Kidney epithelial cell (primary cell): ENCODE measurements at regions not wholly inside any gene's neighbourhood (a gene's known extent, or its start where the extent isn't known, plus 50 kb on each side); places are given as distances from the start of the nearest gene placed in this dataset.
A peak's percentile ranks its signal among the peaks of the same experiment; 100 is the strongest.

Experiments
- DNase-seq: peaks from one replicate; pipeline ENCODE4 v3.0.0-alpha.2; 2010; ENCODE audit warnings: low read depth
- H3K27me3 ChIP-seq: 2 replicates; pipeline ENCODE4 v1.6.0; 2011; ENCODE audit warnings: low read length; ENCODE audit not compliant: control insufficient read depth, insufficient read depth
- H3K36me3 ChIP-seq: 2 replicates; pipeline ENCODE4 v1.5.1; 2011; ENCODE audit warnings: low read length; ENCODE audit not compliant: control insufficient read depth, insufficient read depth
- H3K4me3 ChIP-seq: 2 replicates; pipeline ENCODE4 v1.5.1; 2011; ENCODE audit warnings: low read depth, mild to moderate bottlenecking, control low read depth, low read length
- TF ChIP-seq, protein P1 (sequence below): IDR thresholded peaks from 2 replicates; pipeline ENCODE4 v1.5.1; 2011; ENCODE audit warnings: mild to moderate bottlenecking, moderate library complexity, low read length, control low read depth, inconsistent platforms; ENCODE audit not compliant: insufficient read depth, poor library complexity, severe bottlenecking

DNA sequence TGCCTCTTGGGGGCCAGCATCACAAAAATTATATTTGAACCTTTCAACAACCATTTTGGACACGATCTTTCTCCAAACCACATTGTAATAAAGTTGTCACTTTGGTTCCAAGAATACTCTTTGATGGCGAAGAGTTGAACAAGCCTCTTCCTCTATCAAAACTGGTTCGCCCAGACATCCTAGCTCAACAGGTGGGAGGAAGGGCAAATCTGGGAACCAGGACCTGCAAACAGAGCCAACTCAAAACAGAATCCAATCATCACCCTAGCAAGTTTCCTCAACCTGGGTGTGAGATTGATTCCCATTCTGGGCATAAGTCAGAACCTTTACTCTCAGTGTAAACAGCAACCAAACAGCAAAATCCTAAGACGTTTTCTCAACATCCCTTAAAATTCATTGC is 141.2 kb upstream of the RREB1 start:
- no peaks in the 10 kb centered on the region for H3K36me3 ChIP-seq
- H3K4me3 ChIP-seq: no peak overlapping the region
- TF ChIP-seq, protein P1, sequence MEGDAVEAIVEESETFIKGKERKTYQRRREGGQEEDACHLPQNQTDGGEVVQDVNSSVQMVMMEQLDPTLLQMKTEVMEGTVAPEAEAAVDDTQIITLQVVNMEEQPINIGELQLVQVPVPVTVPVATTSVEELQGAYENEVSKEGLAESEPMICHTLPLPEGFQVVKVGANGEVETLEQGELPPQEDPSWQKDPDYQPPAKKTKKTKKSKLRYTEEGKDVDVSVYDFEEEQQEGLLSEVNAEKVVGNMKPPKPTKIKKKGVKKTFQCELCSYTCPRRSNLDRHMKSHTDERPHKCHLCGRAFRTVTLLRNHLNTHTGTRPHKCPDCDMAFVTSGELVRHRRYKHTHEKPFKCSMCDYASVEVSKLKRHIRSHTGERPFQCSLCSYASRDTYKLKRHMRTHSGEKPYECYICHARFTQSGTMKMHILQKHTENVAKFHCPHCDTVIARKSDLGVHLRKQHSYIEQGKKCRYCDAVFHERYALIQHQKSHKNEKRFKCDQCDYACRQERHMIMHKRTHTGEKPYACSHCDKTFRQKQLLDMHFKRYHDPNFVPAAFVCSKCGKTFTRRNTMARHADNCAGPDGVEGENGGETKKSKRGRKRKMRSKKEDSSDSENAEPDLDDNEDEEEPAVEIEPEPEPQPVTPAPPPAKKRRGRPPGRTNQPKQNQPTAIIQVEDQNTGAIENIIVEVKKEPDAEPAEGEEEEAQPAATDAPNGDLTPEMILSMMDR: no peak
- no peak for DNase-seq
- H3K27me3 ChIP-seq: no peaks in the 10 kb centered on the region

DNA sequence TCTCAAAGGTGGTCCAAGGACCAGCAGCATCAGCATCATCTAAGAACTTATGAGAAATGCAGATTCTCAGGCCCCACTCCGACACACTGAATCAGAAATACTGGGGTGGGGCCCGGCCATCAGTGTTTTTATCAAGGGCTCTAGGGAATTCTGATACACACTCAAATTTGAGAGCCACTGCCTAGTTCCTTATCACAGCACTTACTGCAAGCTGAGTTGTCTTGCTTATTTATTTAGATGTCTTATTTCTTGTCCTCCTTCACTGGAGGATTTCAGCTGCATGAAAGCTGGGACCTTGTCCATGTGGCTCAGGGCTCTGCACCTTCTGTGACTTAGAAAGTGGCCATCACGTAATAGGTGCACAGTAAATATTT is 139.4 kb upstream of the RREB1 start:
- no peak for DNase-seq
- TF ChIP-seq, protein P1: no peak
- no peaks in the 10 kb centered on the region for H3K27me3 ChIP-seq
- H3K4me3 ChIP-seq: no peak overlapping the region
- H3K36me3 ChIP-seq: no peaks in the 10 kb centered on the region

DNA sequence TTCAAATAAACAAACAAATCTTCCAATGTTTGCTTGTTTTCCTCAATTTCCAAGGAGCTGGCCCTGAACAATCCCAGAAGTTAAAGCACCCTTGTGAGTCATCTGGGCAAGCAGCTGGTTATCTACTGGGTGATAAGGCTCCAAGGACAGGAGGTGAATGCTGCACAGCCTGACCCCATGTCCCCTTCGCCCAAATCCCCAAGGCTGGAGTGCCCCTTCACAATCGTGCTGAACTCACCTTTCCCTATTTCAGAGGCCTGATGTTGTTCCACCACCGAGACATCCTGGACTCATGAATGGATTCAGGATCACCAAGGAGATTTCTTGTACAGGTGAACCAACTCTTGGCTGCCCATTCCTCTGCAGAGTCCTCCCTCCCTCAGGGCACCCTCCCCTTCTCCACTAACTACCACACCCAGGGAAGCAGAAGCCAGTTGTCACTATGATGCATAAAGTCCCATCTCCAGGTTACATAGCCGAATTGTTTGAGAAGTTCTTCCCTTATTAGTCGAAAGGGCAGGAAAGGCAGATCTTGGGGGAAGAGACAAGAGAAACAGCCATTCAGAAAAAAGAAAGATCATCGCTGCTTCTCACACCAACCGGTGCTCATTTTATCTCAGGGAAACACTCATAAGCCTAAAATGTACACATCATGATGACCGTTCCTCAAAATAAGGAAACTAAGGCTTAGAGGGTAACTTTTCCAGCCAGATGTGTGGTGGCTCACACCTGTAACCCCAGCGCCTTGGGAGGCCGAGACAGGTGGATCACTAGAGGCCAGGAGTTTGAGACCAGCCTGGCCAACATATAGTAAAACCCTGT is 138.8 kb upstream of the RREB1 start:
- Histone ChIP-seq H3K27me3 (no peaks in the 10 kb centered on the region), H3K36me3 (no peaks in the 10 kb centered on the region), H3K4me3 (no peak overlapping the region)
- TF ChIP-seq, protein P1: no peak
- DNase-seq: no peak

DNA sequence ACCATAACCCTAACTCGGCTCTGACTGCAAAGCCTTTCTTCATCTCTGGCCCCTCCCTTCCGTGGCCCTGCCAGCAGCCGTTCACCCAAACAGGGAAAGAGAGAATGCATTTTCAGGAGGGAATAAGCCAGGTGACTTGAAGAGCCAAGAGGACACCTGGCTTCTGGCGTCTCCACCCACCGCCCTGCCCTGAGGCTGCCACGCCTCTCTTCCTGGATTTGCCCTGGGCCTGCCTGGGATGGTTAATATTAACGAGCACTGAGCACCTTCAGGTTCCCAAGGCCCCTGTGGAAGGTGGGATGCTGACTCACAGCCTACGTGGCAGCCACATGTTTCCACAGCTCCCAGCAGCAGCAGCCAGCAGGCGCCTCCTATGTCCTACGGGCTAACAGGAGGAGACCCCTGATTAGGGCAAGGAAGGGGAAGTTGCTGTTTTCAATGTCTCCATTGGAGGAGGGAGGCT is 138.0 kb upstream of the RREB1 start:
- peak; percentile 85 for DNase-seq
- H3K4me3 ChIP-seq: no peak overlapping the region
- H3K36me3 ChIP-seq: no peaks in the 10 kb centered on the region
- H3K27me3 ChIP-seq: no peaks in the 10 kb centered on the region
- TF ChIP-seq, protein P1: peak; percentile 3

DNA sequence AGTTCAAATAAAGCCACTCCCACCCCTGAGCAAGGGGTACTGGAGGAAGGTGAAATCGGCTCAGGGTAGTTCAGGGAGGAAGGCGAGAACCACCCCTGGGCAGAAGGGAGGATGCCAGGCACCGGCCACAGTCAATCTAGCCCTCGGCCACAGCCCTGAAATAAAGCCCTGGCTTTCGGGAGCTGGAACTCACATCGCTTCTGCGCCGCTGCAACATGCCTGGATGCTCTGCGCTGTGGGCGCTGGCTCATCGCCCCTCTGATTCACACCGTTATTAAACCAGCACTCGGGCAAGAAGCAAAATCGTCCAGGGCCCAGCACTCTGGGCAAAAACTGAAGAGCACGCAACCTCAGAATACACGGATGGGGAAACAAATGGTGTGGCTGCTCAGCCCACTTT is 136.9 kb upstream of the RREB1 start:
- TF ChIP-seq, protein P1: no peak
- H3K36me3 ChIP-seq: no peaks in the 10 kb centered on the region
- no peak for DNase-seq
- H3K4me3 ChIP-seq: no peak overlapping the region
- no peaks in the 10 kb centered on the region for H3K27me3 ChIP-seq

DNA sequence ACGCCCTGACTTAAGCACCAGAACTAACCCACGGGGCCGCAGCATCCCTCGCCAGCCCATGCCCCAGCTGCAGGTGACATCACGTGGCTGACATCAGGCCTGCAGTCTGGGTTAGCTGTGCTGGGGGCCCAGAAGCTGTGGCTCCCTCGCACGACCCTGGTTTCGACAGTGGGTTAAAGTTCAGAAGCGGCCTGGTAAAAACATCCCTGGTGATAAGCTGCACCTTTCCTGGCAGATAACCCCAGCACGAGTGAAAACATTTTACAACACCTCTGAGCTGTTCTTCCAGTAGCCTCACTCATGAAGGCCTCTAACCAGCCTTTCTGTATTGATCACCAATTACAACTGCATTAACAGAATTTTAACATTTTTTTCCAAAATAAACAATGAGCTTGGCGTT is 136.4 kb upstream of the RREB1 start:
- Histone ChIP-seq H3K27me3 (no peaks in the 10 kb centered on the region), H3K36me3 (no peaks in the 10 kb centered on the region), H3K4me3 (no peak overlapping the region)
- no peak for DNase-seq
- TF ChIP-seq, protein P1: no peak
